ENCODE measurements at regions not wholly inside any gene's neighbourhood (a gene's known extent, or its start where the extent isn't known, plus 50 kb on each side); places are given as distances from the start of the nearest gene placed in this dataset.

DNA sequence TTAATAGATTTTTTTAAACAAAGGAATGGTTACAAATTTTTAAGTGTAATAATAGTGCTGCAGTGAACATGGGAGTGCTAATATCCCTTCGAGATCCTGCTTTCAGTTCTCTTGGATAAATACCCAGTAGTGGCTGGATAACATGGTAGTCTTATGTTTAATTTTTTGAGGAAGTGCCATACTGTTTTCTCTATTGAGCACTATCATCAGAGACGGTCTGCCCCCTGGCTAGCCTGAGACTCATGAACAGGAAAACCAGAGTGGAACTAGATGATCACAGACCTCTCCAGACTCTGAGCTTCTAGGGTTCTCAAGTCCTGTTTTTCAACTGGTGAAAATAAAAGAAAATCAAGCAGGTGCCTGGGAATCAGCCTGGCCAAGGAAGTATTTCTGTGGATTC lies 97.3 kb upstream of the MARK1 start:
- no peak overlapping the region for H3K23ac ChIP-seq (ENCODE audit: insufficient read length)
- H2AFZ ChIP-seq (ENCODE audit: low read length), result no peak overlapping the region
- no peak overlapping the region for H3K4me2 ChIP-seq (ENCODE audit: insufficient read depth in 1 of 2, low read depth in 2 of 2, low read length in 2 of 2)
- no peak overlapping the region for H3K56ac ChIP-seq (replicated peaks; ENCODE audit: insufficient read length, low read depth, low read length)
- H3K79me2 ChIP-seq (ENCODE audit: control insufficient read depth in 1 of 2, insufficient read depth in 2 of 2, low read length in 2 of 2), result no peaks in the 10 kb centered on the region
- POLR2A ChIA-PET (ENCODE audit: partially characterized antibody), result no interaction called here
- H3K36me3 ChIP-seq (ENCODE audit: control insufficient read depth in 2 of 4, insufficient read depth in 4 of 4, low read length in 3 of 4), result no peaks in the 10 kb centered on the region
- H3K4me1 ChIP-seq (replicated peaks in 1 of 4; ENCODE audit: control insufficient read depth in 3 of 4, insufficient read depth in 4 of 4, low read length in 3 of 4), result peaks cover 0 to 4% (median 2%) of the 10 kb centered on the region in 4 experiments; a peak in 3 of 7 replicates
- H4K8ac ChIP-seq (ENCODE audit: extremely low read depth, insufficient read depth, low read length), result no peak overlapping the region
- no peak overlapping the region for H2BK20ac ChIP-seq (ENCODE audit: low read length)
- no peak overlapping the region for H2AK5ac ChIP-seq (ENCODE audit: low read depth, low read length)
- H3K4ac ChIP-seq (replicated peaks; ENCODE audit: insufficient read length, low read depth, low read length), result no peak overlapping the region
- DNase-seq (ENCODE audit: low read depth in 1 of 2, low spot score in 2 of 2) (no peak), FAIRE-seq (no peak)
- no peaks in the 10 kb centered on the region for H3K27me3 ChIP-seq (replicated peaks in 1 of 4; ENCODE audit: control insufficient read depth in 3 of 4, extremely low read depth in 1 of 4, insufficient read depth in 3 of 4, low read length in 3 of 4)
- H3K4me3 ChIP-seq (ENCODE audit: extremely low read depth in 1 of 4, insufficient read depth in 2 of 4, low read depth in 3 of 4, low read length in 4 of 4), result no peak overlapping the region
- H3K14ac ChIP-seq (ENCODE audit: insufficient read length), result no peak overlapping the region
- H4K20me1 ChIP-seq (replicated peaks in 1 of 2; ENCODE audit: control insufficient read depth in 1 of 2, insufficient read depth in 2 of 2, low read length in 2 of 2), result no peaks in the 10 kb centered on the region
- no peaks in the 10 kb centered on the region for H3K23me2 ChIP-seq (ENCODE audit: low read depth, low read length)
- WGBS, 2 experiments (ENCODE audit: extremely low coverage in 1 of 2, insufficient coverage in 1 of 2, insufficient read length in 1 of 2, insufficient replicate concordance in 2 of 2, low coverage in 1 of 2, low lambda C conversion rate in 2 of 2, missing lambda C conversion rate in 1 of 2), result 70% methylated on average over 2 of the region's 2 CpGs; no CpG with 5 or more reads in 1 of the 2 experiments
- no peaks in the 10 kb centered on the region for H3K9me3 ChIP-seq (ENCODE audit: insufficient read depth in 2 of 2, low read depth in 1 of 2, low read length in 1 of 2)
- H2BK120ac ChIP-seq (replicated peaks; ENCODE audit: low read depth, low read length), result no peak overlapping the region
- H3K18ac ChIP-seq (ENCODE audit: extremely low read depth, low read length), result no peak overlapping the region
- no peak overlapping the region for H3K27ac ChIP-seq (ENCODE audit: low read depth, low read length)
- H4K5ac ChIP-seq (ENCODE audit: insufficient read length, low read depth, low read length), result no peak overlapping the region
- no peak overlapping the region for H2BK5ac ChIP-seq (ENCODE audit: low read depth, low read length)
- H4K91ac ChIP-seq (replicated peaks; ENCODE audit: insufficient read length, low read length), result no peak overlapping the region
- no peak overlapping the region for H3K9ac ChIP-seq (replicated peaks in 1 of 4; ENCODE audit: extremely low read depth in 1 of 4, low read depth in 3 of 4, low read length in 3 of 4)
- CTCF ChIA-PET (ENCODE audit: partially characterized antibody), result interaction anchor here (1.0 kb wide), 1 partner anchor 10 kb away, joined by 3 read pairs; no protein-coding TSS in a partner anchor
- no peak overlapping the region for H2BK15ac ChIP-seq (ENCODE audit: low read length)
- no peaks in the 10 kb centered on the region for H3K79me1 ChIP-seq (ENCODE audit: low read depth, low read length)
- no peak overlapping the region for H2BK12ac ChIP-seq (ENCODE audit: low read depth, low read length)
- no peak for TF ChIP-seq PHF8 (conservative IDR thresholded peaks at IDR 0.05; ENCODE audit: low read depth, low read length)
- TF ChIP-seq EP300 (IDR thresholded peaks at IDR 0.05; ENCODE audit: borderline replicate concordance in 1 of 2, low read depth in 2 of 2, low read length in 2 of 2), result no peak
- TF ChIP-seq SP2 (IDR thresholded peaks at IDR 0.05; ENCODE audit: low read length), result no peak
- no peak for TF ChIP-seq TAF1 (IDR thresholded peaks at IDR 0.05; ENCODE audit: low read depth, low read length)
- no peak for TF ChIP-seq FOSL1 (IDR thresholded peaks at IDR 0.05; ENCODE audit: insufficient read depth, low read depth, low read length)
- no peak for TF ChIP-seq SAP30 (IDR thresholded peaks at IDR 0.05; ENCODE audit: insufficient read depth, insufficient replicate concordance, low read length)
- no peak for TF ChIP-seq JUN (IDR thresholded peaks at IDR 0.05; ENCODE audit: low read depth, low read length)
- no peak for TF ChIP-seq CREB1 (IDR thresholded peaks at IDR 0.05)
- no peak for TF ChIP-seq USF2 (IDR thresholded peaks at IDR 0.05; ENCODE audit: low read length)
- no peak for TF ChIP-seq CHD2 (IDR thresholded peaks at IDR 0.05; ENCODE audit: low read length)
- TF ChIP-seq BRCA1 (IDR thresholded peaks at IDR 0.05; ENCODE audit: low read depth, low read length), result no peak
- no peak for TF ChIP-seq HDAC2 (IDR thresholded peaks at IDR 0.05; ENCODE audit: borderline replicate concordance in 1 of 2, low read depth in 2 of 2, low read length in 2 of 2)
- TF ChIP-seq KDM4A (IDR thresholded peaks at IDR 0.05; ENCODE audit: low read depth, low read length, severe bottlenecking), result no peak
- no peak for TF ChIP-seq KDM5A (IDR thresholded peaks at IDR 0.05; ENCODE audit: low read length)

Data from H1 (cell line).